ENCODE measurements at regions not wholly inside any gene's neighbourhood (a gene's known extent, or its start where the extent isn't known, plus 50 kb on each side); places are given as distances from the start of the nearest gene placed in this dataset.

DNA sequence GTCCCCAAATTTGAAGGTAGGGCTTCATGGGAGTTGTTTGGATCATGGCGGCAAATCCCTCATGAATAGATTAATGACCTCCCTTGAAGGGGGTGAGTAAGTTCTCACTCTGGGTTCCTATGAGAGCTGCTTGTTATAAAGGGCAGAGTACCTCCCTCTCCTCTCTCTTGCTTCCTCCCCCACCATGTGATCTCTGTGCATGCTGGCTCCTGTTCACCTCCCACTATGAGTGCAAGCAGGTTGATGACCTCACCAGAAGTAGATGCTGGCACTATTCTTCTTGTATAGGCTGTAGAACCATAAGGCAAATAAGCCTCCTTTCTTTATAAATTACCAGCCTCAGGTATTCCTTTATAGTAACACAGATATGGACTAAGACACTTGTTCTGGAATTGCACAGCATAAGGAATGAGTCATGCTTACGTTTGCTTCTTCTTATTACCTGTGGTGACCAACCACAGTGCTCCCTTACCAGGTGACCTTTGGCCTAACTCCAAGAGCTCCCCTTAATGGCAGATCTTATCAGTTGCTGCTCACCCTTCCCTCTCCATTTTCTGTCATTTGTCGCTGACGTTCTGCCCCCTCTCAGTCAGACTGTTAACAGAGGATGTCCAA is 559.5 kb upstream of the GCFC2 start:
- H3K4me1 ChIP-seq (ENCODE audit: control insufficient read depth, extremely low read depth, insufficient read depth, low read length) = no peaks in the 10 kb centered on the region
- DNase-seq (ENCODE audit: low read depth, low spot score) = no peak
- no peaks in the 10 kb centered on the region for H3K27me3 ChIP-seq (ENCODE audit: control insufficient read depth in 2 of 2, insufficient read depth in 2 of 2, low read length in 2 of 2)
- H3K9me3 ChIP-seq (replicated peaks; ENCODE audit: control insufficient read depth, insufficient read depth, low read length) = no peaks in the 10 kb centered on the region
- H3K9me1 ChIP-seq (replicated peaks; ENCODE audit: control insufficient read depth, extremely low read depth, insufficient read depth, low read length) = no peaks in the 10 kb centered on the region
- FAIRE-seq = no peak
- H3K27ac ChIP-seq (ENCODE audit: insufficient read depth, low read depth, low read length) = no peak overlapping the region
- no peaks in the 10 kb centered on the region for H4K20me1 ChIP-seq (replicated peaks; ENCODE audit: control insufficient read depth, extremely low read depth, insufficient read depth, low read length)
- TF ChIP-seq POLR2AphosphoS5 (IDR thresholded peaks at IDR 0.05; ENCODE audit: insufficient read depth, low read depth, low read length) (no peak), EZH2 (IDR thresholded peaks at IDR 0.05; ENCODE audit: borderline replicate concordance, low read depth, low read length, severe bottlenecking) (no peak), MYC (IDR thresholded peaks at IDR 0.05; ENCODE audit: low read depth, low read length) (no peak), JUN (IDR thresholded peaks at IDR 0.05; ENCODE audit: borderline replicate concordance, insufficient read depth, insufficient read length, low read depth) (no peak), FOS (IDR thresholded peaks at IDR 0.05; ENCODE audit: borderline replicate concordance, insufficient read depth, low read length) (no peak), POLR2A (IDR thresholded peaks at IDR 0.05; ENCODE audit: low read depth, low read length) (no peak), GATA2 (IDR thresholded peaks at IDR 0.05; ENCODE audit: insufficient read depth, insufficient read length, low read depth, low read length) (no peak)
- TF ChIP-seq, protein P1, sequence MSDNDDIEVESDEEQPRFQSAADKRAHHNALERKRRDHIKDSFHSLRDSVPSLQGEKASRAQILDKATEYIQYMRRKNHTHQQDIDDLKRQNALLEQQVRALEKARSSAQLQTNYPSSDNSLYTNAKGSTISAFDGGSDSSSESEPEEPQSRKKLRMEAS (IDR thresholded peaks at IDR 0.05; ENCODE audit: insufficient read depth, insufficient read length) = no peak
- TF ChIP-seq, protein P2, sequence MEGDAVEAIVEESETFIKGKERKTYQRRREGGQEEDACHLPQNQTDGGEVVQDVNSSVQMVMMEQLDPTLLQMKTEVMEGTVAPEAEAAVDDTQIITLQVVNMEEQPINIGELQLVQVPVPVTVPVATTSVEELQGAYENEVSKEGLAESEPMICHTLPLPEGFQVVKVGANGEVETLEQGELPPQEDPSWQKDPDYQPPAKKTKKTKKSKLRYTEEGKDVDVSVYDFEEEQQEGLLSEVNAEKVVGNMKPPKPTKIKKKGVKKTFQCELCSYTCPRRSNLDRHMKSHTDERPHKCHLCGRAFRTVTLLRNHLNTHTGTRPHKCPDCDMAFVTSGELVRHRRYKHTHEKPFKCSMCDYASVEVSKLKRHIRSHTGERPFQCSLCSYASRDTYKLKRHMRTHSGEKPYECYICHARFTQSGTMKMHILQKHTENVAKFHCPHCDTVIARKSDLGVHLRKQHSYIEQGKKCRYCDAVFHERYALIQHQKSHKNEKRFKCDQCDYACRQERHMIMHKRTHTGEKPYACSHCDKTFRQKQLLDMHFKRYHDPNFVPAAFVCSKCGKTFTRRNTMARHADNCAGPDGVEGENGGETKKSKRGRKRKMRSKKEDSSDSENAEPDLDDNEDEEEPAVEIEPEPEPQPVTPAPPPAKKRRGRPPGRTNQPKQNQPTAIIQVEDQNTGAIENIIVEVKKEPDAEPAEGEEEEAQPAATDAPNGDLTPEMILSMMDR (IDR thresholded peaks at IDR 0.05; ENCODE audit: extremely low read depth in 1 of 2, insufficient read depth in 1 of 2, low read depth in 1 of 2, low read length in 2 of 2) = no peak
- H2AFZ ChIP-seq (ENCODE audit: low read depth, low read length) = no peak overlapping the region
- no peak overlapping the region for H3K4me3 ChIP-seq (replicated peaks in 1 of 3; ENCODE audit: insufficient read depth in 1 of 3, low read depth in 1 of 3, low read length in 3 of 3)
- no peak overlapping the region for H3K9ac ChIP-seq (replicated peaks; ENCODE audit: extremely low read depth, insufficient read depth, low read length)
- no peak overlapping the region for H3K4me2 ChIP-seq (ENCODE audit: insufficient read depth, low read length)
- ChIA-PET CTCF (no interaction called here), POLR2A (no interaction called here)
- BruUV-seq (replicated peaks) = no TSS peak
- no peaks in the 10 kb centered on the region for H3K79me2 ChIP-seq (ENCODE audit: control insufficient read depth, insufficient read depth, low read length)
- H3K36me3 ChIP-seq (ENCODE audit: control insufficient read depth in 2 of 2, extremely low read depth in 1 of 2, insufficient read depth in 2 of 2, low read length in 2 of 2) = no peaks in the 10 kb centered on the region
- intact Hi-C loops (cut with micrococcal nuclease) (no loop called here), dilution Hi-C loops (cut with MboI; ENCODE audit: extremely low pct_ligation_motif_present, low sequenced_read_pairs) (no loop called here)

Data from endothelial cell of umbilical vein (primary cell).